ENCODE measurements at regions not wholly inside any gene's neighbourhood (a gene's known extent, or its start where the extent isn't known, plus 50 kb on each side); places are given as distances from the start of the nearest gene placed in this dataset.
A peak's percentile ranks its signal among the peaks of the same experiment; 100 is the strongest.

GRCh38 chr6:113291751-113292445, 565.2 kb upstream of the MARCKS start:
- no peak for DNase-seq (ENCODE audit: low read depth)

- no peak for DNase-seq (ENCODE audit: low read depth)
Observed at GRCh38 chr6:113292646-113293422, 564.3 kb upstream of the MARCKS start.

DNA sequence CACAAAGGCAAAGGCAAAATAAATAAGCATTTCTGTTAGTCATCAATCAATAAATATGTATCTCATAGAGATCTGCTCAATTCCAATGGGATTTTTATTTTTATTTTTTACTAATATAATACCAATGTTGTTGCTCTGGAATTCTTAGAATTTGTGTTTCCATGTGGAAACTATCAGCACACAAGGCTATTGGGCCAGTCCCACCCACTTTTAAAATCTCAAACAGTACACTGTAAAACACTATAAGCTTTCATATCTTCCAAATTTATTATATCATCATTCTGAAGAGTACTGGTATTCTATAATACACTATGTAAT, 563.8 kb upstream of the MARCKS start:
- DNase-seq (ENCODE audit: low read depth): no peak

DNA sequence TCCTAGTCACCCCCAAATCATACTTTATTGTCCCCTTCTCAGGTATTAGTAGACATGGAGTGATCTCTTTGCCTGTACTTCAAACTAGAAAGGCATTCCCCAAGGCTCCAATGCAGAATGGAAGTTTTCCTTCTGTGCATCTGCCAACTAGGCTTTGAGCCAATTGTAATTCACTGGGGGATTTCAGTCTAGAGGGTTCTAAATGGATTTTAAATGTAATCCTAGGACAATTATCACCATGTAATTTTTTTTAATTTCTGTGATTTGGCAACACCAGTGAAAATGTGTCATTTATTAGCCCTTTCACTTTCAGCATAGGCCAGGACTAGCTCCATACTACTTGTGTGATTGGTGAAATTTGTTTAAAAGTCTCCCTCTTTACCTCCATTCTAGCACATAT, 557.6 kb upstream of the MARCKS start:
- DNase-seq (ENCODE audit: low read depth): no peak

DNA sequence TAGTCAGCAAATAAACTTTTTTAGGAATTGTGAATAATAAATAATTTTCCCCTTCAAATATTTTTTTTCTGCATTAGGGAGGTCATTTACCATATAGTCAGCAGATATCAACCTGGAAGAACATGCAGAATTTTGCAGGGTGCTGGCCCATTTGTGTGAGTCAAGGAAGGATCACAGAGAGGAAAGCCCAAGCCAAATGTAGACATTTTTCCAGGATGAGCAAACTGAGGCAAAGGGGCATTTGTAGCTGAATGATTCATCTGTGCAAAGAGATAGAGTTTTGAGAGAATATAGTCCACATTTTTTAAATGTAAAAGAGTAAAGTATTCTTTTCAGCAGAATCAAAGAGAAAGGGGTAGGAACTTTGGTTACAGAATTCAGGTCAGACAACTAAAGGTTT, 555.5 kb upstream of the MARCKS start:
- no peak for DNase-seq (ENCODE audit: low read depth)

- no peak for DNase-seq (ENCODE audit: low read depth)
Observed at GRCh38 chr6:113304116-113304515, 553.0 kb upstream of the MARCKS start.

- peak; percentile 79 for DNase-seq (ENCODE audit: low read depth)
Observed at GRCh38 chr6:113306552-113307145, 550.5 kb upstream of the MARCKS start.

GRCh38 chr6:113308266-113308665, 548.9 kb upstream of the MARCKS start:
- DNase-seq (ENCODE audit: low read depth): no peak

GRCh38 chr6:113313841-113314240, 543.3 kb upstream of the MARCKS start:
- no peak for DNase-seq (ENCODE audit: low read depth)

GRCh38 chr6:113315165-113315564, 542.0 kb upstream of the MARCKS start:
- DNase-seq (ENCODE audit: low read depth): no peak

DNA sequence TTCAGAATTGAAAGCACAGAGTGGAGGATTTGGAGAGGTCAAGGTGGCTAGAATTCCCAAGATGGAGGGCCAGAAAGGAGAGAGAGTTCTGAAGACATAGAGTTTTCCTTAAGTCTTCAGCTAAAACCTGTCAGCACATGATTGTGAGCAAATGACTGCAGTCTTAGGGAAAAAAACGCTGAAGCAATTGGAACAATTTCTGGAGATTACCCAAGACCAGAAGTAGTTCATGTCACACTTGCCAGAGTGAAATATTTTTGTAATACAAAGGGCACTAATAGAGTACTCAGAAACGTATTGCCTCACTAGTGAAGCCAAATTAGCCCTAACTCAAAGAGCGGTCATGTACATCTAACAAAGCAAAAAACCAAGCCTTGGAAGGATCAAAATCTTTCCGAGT, 541.3 kb upstream of the MARCKS start:
- DNase-seq (ENCODE audit: low read depth): no peak

GRCh38 chr6:113317442-113317841, 539.7 kb upstream of the MARCKS start:
- no peak for DNase-seq (ENCODE audit: low read depth)

DNA sequence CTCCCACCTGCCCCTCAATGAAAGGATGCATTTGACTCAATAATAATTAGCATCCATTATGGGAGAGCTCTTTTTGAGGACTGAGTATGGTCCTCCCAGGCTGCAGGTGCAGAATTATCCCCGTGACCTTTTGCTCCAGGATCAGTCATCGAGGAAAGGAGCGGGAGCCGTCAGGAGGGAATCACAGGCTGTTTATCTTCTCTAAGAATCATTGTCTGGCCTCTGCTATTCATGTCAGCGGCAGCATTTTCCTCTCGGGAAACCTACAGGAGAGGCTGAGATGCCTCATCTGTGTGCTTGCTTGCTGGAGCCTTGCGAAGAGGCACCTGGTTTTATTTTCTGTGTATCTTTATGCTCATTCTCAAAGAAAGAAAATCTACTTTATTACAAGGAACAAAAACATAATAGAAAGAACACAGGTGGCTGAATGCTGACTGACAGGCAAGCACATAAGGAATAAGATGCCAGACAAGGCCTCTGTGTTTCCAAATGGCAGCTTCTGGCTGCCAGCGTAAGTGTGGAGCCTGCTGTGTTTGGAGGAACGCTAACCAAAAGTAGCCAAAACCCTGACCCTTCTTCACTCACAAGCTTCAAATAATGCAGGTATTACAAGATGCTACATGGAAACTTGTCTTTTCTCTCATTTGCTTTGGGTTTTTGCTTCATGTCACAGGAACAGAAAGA, 539.1 kb upstream of the MARCKS start:
- DNase-seq (ENCODE audit: low read depth): no peak

DNA sequence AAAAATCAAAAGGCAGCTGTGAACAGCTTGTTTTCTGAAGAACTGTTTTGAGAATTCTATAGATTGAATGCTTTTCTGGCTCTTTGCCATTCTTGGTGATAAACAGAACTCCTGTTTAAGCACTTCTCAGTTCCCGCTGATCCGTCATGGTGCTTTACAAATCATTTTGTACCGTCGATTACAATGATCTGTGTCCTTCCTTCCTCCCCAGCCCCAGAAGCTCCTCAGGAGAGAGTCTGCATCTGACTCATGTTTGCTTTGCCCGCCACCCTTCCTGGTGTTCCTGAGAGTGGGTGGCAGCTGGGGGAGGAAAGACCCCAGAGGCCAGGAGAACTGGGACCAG, 538.6 kb upstream of the MARCKS start:
- no peak for DNase-seq (ENCODE audit: low read depth)

DNA sequence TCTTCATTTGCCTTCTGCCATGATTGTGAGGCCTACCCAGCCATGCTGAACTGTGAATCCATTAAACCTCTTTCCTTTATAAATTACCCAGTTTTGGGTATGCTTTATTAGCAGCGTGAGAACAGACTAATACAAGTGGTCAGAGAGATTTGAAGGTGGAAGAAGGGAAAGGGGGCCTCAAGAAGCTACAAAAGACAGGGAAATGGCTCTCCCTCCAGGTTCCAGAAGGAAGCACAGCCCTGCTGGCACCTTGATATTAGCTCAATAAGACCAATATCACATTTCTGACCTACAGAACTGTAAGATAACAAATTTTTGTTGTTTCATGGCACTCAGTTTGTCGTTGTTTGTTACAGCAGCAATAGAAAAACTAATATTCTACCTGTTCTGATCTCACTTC, 536.5 kb upstream of the MARCKS start:
- no peak for DNase-seq (ENCODE audit: low read depth)

- DNase-seq (ENCODE audit: low read depth): no peak
Observed at GRCh38 chr6:113326781-113327180, 530.4 kb upstream of the MARCKS start.

- DNase-seq (ENCODE audit: low read depth): no peak
Observed at GRCh38 chr6:113328886-113329381, 528.2 kb upstream of the MARCKS start.

GRCh38 chr6:113329942-113330635, 527.1 kb upstream of the MARCKS start:
- no peak for DNase-seq (ENCODE audit: low read depth)

GRCh38 chr6:113330636-113330946, 526.6 kb upstream of the MARCKS start:
- no peak for DNase-seq (ENCODE audit: low read depth)

DNA sequence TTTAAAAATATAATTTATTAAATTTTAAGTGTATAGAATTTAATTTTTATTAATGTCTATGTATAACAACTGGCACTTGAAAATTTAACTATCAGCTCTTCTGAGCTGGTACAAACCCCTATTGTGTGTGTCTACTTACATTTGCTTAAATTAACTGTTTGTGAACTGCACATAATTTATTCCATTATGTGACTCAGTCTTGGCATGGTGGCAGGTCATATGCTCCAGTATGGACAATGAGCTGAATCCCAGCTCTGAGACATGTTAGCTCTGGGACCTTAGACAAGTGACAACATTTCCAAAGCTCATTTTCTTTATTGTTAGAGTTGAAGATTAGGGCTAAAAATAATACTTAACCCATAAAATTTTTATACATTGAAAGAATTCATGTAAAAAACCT, 526.1 kb upstream of the MARCKS start:
- DNase-seq (ENCODE audit: low read depth): no peak

DNA sequence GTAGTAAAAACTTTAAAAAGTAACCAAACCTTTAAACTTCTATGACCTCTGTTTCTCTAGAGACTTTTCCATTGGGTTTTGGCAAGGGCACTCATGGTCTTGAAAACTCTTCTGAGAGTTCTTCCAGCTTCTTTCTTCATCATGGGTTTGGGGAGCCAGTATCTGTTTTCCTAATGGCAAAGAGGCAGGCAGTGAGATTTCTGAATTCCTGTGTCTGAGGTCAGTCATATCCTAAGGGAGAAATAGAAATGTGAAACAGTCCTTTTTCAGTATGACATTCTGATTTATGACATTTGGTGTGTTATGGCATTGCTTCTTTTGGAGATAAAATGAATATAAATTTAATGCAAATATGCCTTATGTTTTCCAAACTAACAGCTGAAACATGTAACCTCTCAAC, 518.5 kb upstream of the MARCKS start:
- DNase-seq (ENCODE audit: low read depth): no peak

GRCh38 chr6:113339209-113339608, 517.9 kb upstream of the MARCKS start:
- DNase-seq (ENCODE audit: low read depth): no peak
